ENCODE measurements at regions not wholly inside any gene's neighbourhood (a gene's known extent, or its start where the extent isn't known, plus 50 kb on each side); places are given as distances from the start of the nearest gene placed in this dataset.

- no peak for DNase-seq (ENCODE audit: extremely low read depth, low read depth)
- TF ChIP-seq, protein P1, sequence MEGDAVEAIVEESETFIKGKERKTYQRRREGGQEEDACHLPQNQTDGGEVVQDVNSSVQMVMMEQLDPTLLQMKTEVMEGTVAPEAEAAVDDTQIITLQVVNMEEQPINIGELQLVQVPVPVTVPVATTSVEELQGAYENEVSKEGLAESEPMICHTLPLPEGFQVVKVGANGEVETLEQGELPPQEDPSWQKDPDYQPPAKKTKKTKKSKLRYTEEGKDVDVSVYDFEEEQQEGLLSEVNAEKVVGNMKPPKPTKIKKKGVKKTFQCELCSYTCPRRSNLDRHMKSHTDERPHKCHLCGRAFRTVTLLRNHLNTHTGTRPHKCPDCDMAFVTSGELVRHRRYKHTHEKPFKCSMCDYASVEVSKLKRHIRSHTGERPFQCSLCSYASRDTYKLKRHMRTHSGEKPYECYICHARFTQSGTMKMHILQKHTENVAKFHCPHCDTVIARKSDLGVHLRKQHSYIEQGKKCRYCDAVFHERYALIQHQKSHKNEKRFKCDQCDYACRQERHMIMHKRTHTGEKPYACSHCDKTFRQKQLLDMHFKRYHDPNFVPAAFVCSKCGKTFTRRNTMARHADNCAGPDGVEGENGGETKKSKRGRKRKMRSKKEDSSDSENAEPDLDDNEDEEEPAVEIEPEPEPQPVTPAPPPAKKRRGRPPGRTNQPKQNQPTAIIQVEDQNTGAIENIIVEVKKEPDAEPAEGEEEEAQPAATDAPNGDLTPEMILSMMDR (IDR thresholded peaks at IDR 0.05; ENCODE audit: low read depth, low read length), result no peak
Observed at GRCh38 chr7:136179154-136179553, 202.0 kb upstream of the MTPN start.

- TF ChIP-seq, protein P1 (IDR thresholded peaks at IDR 0.05; ENCODE audit: low read depth, low read length), result no peak
- DNase-seq (ENCODE audit: extremely low read depth, low read depth), result no peak
Observed at GRCh38 chr7:136174477-136175125, 197.4 kb upstream of the MTPN start.

DNA sequence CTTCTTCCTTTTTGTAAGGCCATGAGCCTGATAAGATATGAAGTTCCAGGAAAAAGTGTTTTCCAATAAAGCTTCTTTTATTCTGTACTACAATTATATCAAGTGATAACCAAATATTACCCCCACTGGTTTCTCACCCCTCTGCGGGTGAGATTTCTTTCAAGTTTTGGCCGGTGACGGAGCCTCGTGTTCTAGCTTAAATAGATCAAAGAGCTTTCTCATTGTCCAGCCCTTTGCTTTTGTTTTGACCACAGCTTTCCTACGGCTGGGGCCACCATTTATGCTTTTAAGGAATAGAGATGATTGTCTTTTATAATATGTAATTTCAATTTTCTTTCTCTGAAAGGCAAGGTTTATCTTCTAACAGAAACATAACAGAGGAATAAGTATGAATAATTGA, 196.7 kb upstream of the MTPN start:
- no peak for DNase-seq (ENCODE audit: extremely low read depth, low read depth)
- TF ChIP-seq, protein P1 (IDR thresholded peaks at IDR 0.05; ENCODE audit: low read depth, low read length), result no peak

GRCh38 chr7:136171233-136171632, 194.1 kb upstream of the MTPN start:
- TF ChIP-seq, protein P1 (IDR thresholded peaks at IDR 0.05; ENCODE audit: low read depth, low read length), result no peak
- no peak for DNase-seq (ENCODE audit: extremely low read depth, low read depth)

GRCh38 chr7:136168821-136169220, 191.7 kb upstream of the MTPN start:
- DNase-seq (ENCODE audit: extremely low read depth, low read depth), result no peak
- TF ChIP-seq, protein P1 (IDR thresholded peaks at IDR 0.05; ENCODE audit: low read depth, low read length), result no peak

DNA sequence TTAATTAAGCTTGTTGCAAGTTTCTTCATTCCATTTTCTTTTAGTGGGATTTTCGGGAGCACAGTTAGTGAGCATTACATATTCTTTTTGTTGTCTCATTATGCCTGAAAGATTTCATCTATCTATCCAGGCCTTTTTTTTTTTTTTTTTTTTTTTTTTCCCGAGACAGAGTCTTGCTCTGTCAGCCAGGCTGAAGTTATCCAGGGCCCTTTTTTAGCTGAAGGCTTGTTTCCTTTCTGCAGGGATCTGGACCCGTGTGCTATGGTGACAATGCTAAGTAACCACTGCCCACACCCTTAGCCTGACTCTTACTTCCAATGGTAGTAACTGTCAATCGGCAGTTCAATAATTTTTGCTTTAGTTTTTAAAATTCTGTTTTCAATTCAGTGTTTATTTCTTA, 190.8 kb upstream of the MTPN start:
- TF ChIP-seq, protein P1 (IDR thresholded peaks at IDR 0.05; ENCODE audit: low read depth, low read length), result no peak

DNA sequence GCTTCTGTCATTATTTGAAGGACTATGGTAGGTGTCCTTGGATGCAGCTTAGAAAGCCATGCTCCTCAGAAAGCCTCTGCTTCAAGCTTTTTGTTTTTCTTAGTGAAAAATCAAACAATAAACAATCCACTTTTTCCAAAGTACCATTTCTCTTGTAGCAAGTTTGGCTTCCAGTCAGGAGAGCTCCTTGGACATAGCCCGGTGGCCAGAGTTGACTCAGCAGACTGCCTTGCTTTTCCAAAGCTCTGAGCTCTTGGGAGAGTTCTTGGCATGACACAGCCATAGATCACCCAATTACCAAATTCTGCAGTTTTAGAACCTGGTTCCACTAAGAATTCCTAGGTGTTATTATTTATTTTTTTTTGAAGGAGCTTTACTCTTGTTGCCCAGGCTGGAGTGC, 189.4 kb upstream of the MTPN start:
- TF ChIP-seq, protein P1 (IDR thresholded peaks at IDR 0.05; ENCODE audit: low read depth, low read length), result no peak

More for the DNA sequence above, 190.8 kb upstream of the MTPN start:
- DNase-seq (ENCODE audit: extremely low read depth, low read depth), result no peak

More for the DNA sequence above, 189.4 kb upstream of the MTPN start:
- DNase-seq (ENCODE audit: extremely low read depth, low read depth), result no peak
